ENCODE measurements at regions not wholly inside any gene's neighbourhood (a gene's known extent, or its start where the extent isn't known, plus 50 kb on each side); places are given as distances from the start of the nearest gene placed in this dataset.

- Histone ChIP-seq H4K91ac (replicated peaks; ENCODE audit: insufficient read length, low read length) (no peak overlapping the region), H4K5ac (ENCODE audit: insufficient read length, low read depth, low read length) (no peak overlapping the region), H3K23me2 (ENCODE audit: low read depth, low read length) (no peaks in the 10 kb centered on the region), H3K27ac (ENCODE audit: low read depth, low read length) (no peak overlapping the region), H4K20me1 (replicated peaks in 1 of 2; ENCODE audit: control insufficient read depth in 1 of 2, insufficient read depth in 2 of 2, low read length in 2 of 2) (no peaks in the 10 kb centered on the region), H3K56ac (replicated peaks; ENCODE audit: insufficient read length, low read depth, low read length) (no peak overlapping the region), H2BK15ac (ENCODE audit: low read length) (no peak overlapping the region), H2BK20ac (ENCODE audit: low read length) (no peak overlapping the region), H2AFZ (ENCODE audit: low read length) (no peak overlapping the region), H3K4ac (replicated peaks; ENCODE audit: insufficient read length, low read depth, low read length) (no peak overlapping the region), H4K8ac (ENCODE audit: extremely low read depth, insufficient read depth, low read length) (no peak overlapping the region), H2AK5ac (ENCODE audit: low read depth, low read length) (no peak overlapping the region), H3K9me3 (ENCODE audit: insufficient read depth in 2 of 2, low read depth in 1 of 2, low read length in 1 of 2) (no peaks in the 10 kb centered on the region), H3K79me1 (ENCODE audit: low read depth, low read length) (no peaks in the 10 kb centered on the region), H3K9ac (replicated peaks in 1 of 4; ENCODE audit: extremely low read depth in 1 of 4, low read depth in 3 of 4, low read length in 3 of 4) (no peak overlapping the region), H3K23ac (ENCODE audit: insufficient read length) (no peak overlapping the region), H3K4me1 (replicated peaks in 1 of 4; ENCODE audit: control insufficient read depth in 3 of 4, insufficient read depth in 4 of 4, low read length in 3 of 4) (no peaks in the 10 kb centered on the region), H2BK120ac (replicated peaks; ENCODE audit: low read depth, low read length) (no peak overlapping the region), H3K18ac (ENCODE audit: extremely low read depth, low read length) (no peak overlapping the region), H3K14ac (ENCODE audit: insufficient read length) (no peak overlapping the region), H3K36me3 (ENCODE audit: control insufficient read depth in 2 of 4, insufficient read depth in 4 of 4, low read length in 3 of 4) (no peaks in the 10 kb centered on the region), H3K27me3 (replicated peaks in 1 of 4; ENCODE audit: control insufficient read depth in 3 of 4, extremely low read depth in 1 of 4, insufficient read depth in 3 of 4, low read length in 3 of 4) (no peaks in the 10 kb centered on the region), H2BK5ac (ENCODE audit: low read depth, low read length) (no peak overlapping the region), H3K79me2 (ENCODE audit: control insufficient read depth in 1 of 2, insufficient read depth in 2 of 2, low read length in 2 of 2) (no peaks in the 10 kb centered on the region), H3K4me2 (ENCODE audit: insufficient read depth in 1 of 2, low read depth in 2 of 2, low read length in 2 of 2) (no peak overlapping the region), H2BK12ac (ENCODE audit: low read depth, low read length) (no peak overlapping the region), H3K4me3 (ENCODE audit: extremely low read depth in 1 of 4, insufficient read depth in 2 of 4, low read depth in 3 of 4, low read length in 4 of 4) (no peak overlapping the region)
- DNase-seq (ENCODE audit: low read depth in 1 of 2, low spot score in 2 of 2): no peak
- ChIA-PET POLR2A (ENCODE audit: partially characterized antibody) (no interaction called here), CTCF (ENCODE audit: partially characterized antibody) (interaction anchor here (0.7 kb wide), 1 partner anchor 21 kb away, joined by 3 read pairs; no protein-coding TSS in a partner anchor)
- WGBS, 2 experiments (ENCODE audit: extremely low coverage in 1 of 2, insufficient coverage in 1 of 2, insufficient read length in 1 of 2, insufficient replicate concordance in 2 of 2, low coverage in 1 of 2, low lambda C conversion rate in 2 of 2, missing lambda C conversion rate in 1 of 2): 89% methylated on average over 1 of the region's 1 CpG; no CpG with 5 or more reads in 1 of the 2 experiments
- no peak for FAIRE-seq
- TF ChIP-seq NRF1 (IDR thresholded peaks at IDR 0.05; ENCODE audit: low read depth, low read length): no peak
- no peak for TF ChIP-seq PHF8 (conservative IDR thresholded peaks at IDR 0.05; ENCODE audit: low read depth, low read length)
Measured at GRCh38 chr11:22465620-22466019, 127.4 kb downstream of the SLC17A6 start.

Data from H1 (cell line).